ENCODE measurements at regions not wholly inside any gene's neighbourhood (a gene's known extent, or its start where the extent isn't known, plus 50 kb on each side); places are given as distances from the start of the nearest gene placed in this dataset.

DNA sequence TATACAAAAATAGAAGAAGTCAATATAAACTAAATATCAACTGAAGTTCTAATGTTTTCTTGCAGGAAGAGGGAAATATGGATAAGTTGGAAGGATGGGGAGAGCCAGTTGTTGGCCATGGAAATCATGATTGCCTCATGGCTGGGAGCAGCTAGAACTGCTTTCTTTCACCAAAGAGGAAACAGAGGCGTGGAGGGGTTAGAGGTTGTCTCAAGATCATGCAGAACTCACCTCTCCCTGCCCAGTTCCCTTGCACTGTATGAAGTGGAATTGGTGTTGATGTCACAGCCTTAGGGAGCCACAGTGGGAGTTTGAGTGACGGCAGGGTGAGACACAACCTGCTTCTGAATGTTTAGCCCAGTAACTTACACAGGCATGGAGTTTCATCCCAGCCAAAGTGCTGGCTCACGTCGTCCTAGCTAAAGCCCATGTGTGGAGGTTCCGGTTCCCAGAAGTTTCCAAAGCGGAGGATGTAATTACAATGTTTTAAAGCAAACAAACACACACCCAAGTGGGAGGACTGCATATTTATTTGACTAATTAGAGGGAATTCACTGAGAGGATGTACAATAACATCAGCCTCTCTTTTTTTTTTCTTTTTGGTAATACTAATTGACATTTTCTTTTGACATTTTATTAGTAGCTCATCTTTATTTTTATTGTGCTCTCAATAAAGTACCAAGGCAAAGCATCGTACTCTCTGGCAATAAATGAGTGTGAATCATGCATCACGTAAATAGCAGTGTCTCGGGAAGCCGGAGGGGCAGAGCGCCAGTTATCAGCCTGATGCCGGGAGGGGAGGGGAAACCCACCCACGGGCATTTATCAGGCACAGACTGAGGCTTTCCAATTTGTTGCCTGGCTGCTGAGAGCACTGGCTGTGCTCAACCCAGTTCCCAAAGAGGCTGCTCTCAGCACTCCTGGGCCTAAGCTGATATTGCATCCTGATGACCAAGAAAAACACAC, 118.7 kb upstream of the CDH5 start:
- no peak for TF ChIP-seq POLR2A (IDR thresholded peaks at IDR 0.05; ENCODE audit: control extremely low read depth in 1 of 2, low read depth in 2 of 2, low read length in 2 of 2)
- TF ChIP-seq MAFK (IDR thresholded peaks at IDR 0.05; ENCODE audit: low read depth, low read length), result no peak
- no peak for TF ChIP-seq BCL11A (IDR thresholded peaks at IDR 0.05; ENCODE audit: low read depth in 2 of 2, low read length in 2 of 2)
- TF ChIP-seq, protein P1, sequence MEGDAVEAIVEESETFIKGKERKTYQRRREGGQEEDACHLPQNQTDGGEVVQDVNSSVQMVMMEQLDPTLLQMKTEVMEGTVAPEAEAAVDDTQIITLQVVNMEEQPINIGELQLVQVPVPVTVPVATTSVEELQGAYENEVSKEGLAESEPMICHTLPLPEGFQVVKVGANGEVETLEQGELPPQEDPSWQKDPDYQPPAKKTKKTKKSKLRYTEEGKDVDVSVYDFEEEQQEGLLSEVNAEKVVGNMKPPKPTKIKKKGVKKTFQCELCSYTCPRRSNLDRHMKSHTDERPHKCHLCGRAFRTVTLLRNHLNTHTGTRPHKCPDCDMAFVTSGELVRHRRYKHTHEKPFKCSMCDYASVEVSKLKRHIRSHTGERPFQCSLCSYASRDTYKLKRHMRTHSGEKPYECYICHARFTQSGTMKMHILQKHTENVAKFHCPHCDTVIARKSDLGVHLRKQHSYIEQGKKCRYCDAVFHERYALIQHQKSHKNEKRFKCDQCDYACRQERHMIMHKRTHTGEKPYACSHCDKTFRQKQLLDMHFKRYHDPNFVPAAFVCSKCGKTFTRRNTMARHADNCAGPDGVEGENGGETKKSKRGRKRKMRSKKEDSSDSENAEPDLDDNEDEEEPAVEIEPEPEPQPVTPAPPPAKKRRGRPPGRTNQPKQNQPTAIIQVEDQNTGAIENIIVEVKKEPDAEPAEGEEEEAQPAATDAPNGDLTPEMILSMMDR (IDR thresholded peaks at IDR 0.05; ENCODE audit: control extremely low read depth in 1 of 3, insufficient read depth in 1 of 3, low read depth in 1 of 3, low read length in 3 of 3), result no peak

Measured in H1 (cell line).